ENCODE measurements at regions not wholly inside any gene's neighbourhood (a gene's known extent, or its start where the extent isn't known, plus 50 kb on each side); places are given as distances from the start of the nearest gene placed in this dataset.

DNA sequence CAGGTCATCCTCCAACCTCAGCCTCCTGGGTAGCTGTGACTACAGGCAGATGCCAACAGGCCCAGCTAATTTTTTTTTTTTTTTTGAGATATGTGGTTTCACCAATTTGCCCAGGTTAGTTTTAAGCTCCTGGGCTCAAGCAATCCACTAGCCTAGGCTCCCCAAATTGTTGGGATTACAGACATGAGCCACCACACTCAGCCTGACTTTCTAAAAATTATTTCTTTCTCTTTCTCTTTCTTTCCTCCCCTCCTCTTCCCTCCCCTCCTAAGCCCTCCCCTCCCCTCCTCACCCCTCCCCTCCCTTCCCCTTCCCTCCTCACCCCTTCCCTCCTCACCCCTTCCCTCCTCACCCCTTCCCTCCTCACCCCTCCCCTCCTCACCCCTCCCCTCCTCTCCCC is 127.3 kb downstream of the BTBD3 start:
- H3K36me3 Mint-ChIP-seq (ENCODE audit: low read depth): no peaks in the 10 kb centered on the region
- no peak overlapping the region for H3K4me3 Mint-ChIP-seq
- H3K27ac Mint-ChIP-seq: no peak overlapping the region
- intact Hi-C loops (cut with micrococcal nuclease): no loop called here
- H3K4me1 Mint-ChIP-seq (ENCODE audit: low read depth): no peaks in the 10 kb centered on the region
- no peaks in the 10 kb centered on the region for H3K27me3 Mint-ChIP-seq
- H3K9me3 Mint-ChIP-seq: no peaks in the 10 kb centered on the region

DNA sequence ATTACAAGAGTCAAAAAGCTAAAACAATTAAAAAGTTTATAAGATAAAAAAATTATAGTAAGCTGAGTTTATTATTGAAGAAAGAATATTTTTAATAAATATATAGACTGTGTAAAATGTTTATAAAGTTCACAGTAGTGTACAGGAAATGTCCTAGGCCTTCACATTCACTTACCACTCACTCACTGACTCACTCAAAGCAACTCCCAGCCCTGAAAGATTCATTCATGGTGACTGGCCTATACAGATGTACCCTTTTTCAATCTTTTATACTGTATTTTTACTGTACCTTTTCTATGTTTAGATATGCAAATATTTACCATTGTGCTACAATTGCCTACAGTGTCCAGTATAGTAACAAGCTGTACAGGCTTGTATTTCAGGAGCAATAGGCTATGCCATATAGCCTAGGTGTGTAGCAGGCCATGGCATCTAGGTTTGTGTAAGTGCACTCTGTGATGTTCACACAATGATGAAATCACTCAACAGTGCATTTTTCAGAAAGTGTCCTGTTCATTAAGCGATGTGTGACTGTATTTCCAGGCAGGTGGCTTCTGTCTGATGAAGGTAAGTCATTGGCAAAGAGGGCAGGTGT is 130.2 kb downstream of the BTBD3 start:
- Mint-ChIP-seq H3K4me3 (no peak overlapping the region), H3K4me1 (ENCODE audit: low read depth) (peaks cover 15% of the 10 kb centered on the region), H3K9me3 (no peaks in the 10 kb centered on the region), H3K27me3 (no peaks in the 10 kb centered on the region), H3K27ac (no peak overlapping the region), H3K36me3 (ENCODE audit: low read depth) (no peaks in the 10 kb centered on the region)
- intact Hi-C loops (cut with micrococcal nuclease): no loop called here

DNA sequence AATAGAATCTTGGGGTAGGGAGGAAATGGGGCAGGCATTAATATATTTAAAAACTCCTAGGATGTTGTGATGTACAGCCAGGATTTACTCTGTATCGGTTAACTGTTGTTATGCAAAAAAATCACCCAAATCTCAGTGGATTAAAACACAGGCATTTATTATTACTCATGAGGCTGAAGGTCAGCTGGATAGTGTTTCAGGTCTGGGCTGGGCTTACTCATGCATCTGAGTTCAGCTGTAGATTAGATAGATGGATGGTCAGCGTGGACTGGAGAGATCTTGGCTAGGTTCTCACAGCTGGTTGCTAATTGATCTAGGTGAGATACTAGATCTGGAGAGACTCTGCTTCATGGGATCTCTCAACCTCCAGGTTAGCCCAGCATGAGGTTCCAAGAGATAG is 131.4 kb downstream of the BTBD3 start:
- H3K9me3 Mint-ChIP-seq: no peaks in the 10 kb centered on the region
- peaks cover 27% of the 10 kb centered on the region for H3K4me1 Mint-ChIP-seq (ENCODE audit: low read depth)
- no peaks in the 10 kb centered on the region for H3K27me3 Mint-ChIP-seq
- intact Hi-C loops (cut with micrococcal nuclease): no loop called here
- no peak overlapping the region for H3K4me3 Mint-ChIP-seq
- H3K36me3 Mint-ChIP-seq (ENCODE audit: low read depth): no peaks in the 10 kb centered on the region
- H3K27ac Mint-ChIP-seq: no peak overlapping the region

DNA sequence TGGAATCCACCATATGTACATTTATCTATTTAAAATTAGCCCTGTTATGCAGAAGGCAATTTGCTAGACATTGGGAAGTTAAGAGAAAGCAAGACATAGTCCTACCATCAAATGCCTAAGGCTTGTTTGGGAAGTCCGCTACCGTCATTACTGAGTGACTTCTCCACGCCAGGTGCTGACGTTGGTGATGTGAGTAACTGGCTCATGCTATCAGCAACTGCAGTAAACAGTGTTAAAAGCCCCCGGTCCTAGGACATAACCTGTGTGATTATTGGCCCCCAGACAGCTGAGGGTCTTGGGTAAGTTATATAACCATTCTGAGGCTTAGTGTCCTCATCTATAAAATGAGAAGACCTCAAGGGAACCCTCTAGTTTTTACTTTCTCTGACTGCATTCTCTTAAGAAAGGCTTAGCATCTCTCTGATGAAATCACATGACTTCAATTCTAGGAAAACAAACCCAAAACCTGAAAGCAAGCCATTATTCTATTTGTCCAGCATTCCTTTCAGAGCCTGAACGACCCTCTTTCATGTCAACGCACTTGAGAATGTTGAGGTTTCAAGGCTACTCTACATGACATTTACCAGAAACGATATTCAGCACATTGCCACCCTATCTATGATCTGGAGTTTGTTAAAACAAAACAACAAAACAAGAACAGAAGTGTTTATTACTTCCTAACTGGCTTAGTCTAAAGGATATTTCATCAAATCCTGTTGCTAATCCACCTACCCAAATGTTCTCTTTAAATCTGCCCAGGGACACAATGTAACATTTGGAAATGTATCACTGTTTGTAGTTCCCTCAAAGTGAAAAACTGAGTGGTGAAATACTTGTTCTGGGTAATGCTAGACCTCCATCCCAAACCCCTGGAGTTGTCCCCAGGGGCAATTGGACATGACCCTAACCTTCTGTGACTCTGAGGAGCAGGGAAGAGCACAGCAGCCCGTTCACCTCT is 133.8 kb downstream of the BTBD3 start:
- Mint-ChIP-seq H3K36me3 (ENCODE audit: low read depth) (no peaks in the 10 kb centered on the region), H3K27ac (no peak overlapping the region), H3K4me3 (no peak overlapping the region), H3K27me3 (no peaks in the 10 kb centered on the region), H3K9me3 (no peaks in the 10 kb centered on the region), H3K4me1 (ENCODE audit: low read depth) (peaks cover 32% of the 10 kb centered on the region)
- intact Hi-C loops (cut with micrococcal nuclease): no loop called here

DNA sequence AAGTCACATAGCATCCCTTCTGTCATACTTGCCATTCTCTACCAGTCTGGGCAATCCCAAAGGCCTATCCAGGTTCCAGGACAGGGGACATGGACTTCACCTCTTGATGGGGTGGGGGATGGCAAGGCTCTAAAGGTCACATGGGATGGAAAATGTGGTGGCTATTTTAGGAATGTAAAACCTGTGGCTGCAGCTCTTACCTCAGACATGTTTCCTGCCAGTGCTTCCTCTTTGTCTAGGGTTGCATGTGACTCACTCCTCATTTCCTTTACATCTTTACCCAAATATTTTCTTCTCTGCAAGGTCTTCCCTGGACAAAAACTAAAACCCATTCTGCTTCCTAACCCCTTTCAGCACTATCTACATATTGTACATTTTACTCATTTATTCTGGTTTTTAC is 135.7 kb downstream of the BTBD3 start:
- Mint-ChIP-seq H3K9me3 (no peaks in the 10 kb centered on the region), H3K4me1 (ENCODE audit: low read depth) (peaks cover 32% of the 10 kb centered on the region), H3K4me3 (no peak overlapping the region), H3K27me3 (no peaks in the 10 kb centered on the region), H3K27ac (no peak overlapping the region), H3K36me3 (ENCODE audit: low read depth) (no peaks in the 10 kb centered on the region)
- intact Hi-C loops (cut with micrococcal nuclease): no loop called here

DNA sequence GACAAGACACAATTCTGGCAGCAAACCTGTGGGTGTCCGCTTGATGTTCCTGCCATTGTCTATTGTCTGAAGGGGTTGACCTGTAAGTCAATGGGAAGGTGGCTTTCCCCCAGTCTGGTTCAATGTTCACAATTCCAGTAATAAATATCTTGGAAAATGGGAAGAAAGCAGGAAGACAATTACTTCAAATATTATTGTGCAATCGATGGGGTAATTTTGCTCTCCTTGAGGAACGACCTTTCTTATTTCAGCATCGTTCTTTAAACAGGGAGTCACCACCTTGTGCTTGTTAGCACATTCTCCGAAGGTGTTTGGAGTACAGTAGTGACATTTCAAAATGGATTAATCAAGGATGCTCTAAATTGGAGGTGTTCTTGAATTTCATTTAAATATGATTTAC is 136.9 kb downstream of the BTBD3 start:
- Mint-ChIP-seq H3K4me1 (ENCODE audit: low read depth) (peaks cover 32% of the 10 kb centered on the region), H3K27me3 (no peaks in the 10 kb centered on the region), H3K4me3 (no peak overlapping the region), H3K36me3 (ENCODE audit: low read depth) (no peaks in the 10 kb centered on the region), H3K9me3 (no peaks in the 10 kb centered on the region), H3K27ac (no peak overlapping the region)
- intact Hi-C loops (cut with micrococcal nuclease): no loop called here

DNA sequence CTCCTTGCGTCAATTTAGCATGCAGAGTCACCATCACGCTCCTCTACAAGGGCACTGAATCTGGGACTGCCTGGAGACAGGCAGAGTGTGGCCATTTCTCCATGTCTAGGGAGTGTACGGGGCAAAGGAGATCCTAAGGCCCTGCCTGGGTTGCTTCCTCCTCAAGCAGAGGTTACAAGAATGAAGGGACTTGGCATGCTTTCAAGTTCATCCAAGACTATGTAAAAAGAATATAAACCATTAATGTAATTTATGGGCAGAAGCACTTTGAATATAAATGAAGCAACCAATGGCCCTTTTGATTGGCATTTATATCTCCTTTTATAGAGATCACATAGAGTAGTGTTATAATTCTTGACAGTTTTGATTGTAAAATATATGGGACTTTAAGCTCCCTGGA is 137.5 kb downstream of the BTBD3 start:
- Mint-ChIP-seq H3K4me3 (no peak overlapping the region), H3K36me3 (ENCODE audit: low read depth) (no peaks in the 10 kb centered on the region), H3K4me1 (ENCODE audit: low read depth) (peaks cover 32% of the 10 kb centered on the region), H3K9me3 (no peaks in the 10 kb centered on the region), H3K27me3 (no peaks in the 10 kb centered on the region), H3K27ac (no peak overlapping the region)
- intact Hi-C loops (cut with micrococcal nuclease): no loop called here

DNA sequence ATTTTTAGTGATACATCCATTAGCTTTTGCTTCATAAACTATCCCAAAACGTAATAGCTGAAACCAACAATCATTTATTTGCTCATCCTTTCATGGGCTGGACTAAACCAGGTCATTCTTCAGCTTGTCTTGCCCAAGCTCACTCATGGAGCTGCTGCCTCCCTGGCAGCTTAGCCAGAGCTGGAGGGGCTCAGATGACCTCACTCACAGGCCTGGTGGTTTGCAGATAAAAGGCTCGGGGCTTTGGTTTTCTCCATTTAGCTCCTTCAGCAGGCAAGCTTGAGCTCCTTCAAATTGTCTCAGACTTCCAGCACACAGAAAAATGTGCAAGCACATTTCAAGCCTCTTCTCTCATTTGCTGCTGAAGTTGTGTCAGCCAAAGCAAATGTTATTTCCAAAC is 139.1 kb downstream of the BTBD3 start:
- Mint-ChIP-seq H3K27ac (no peak overlapping the region), H3K36me3 (ENCODE audit: low read depth) (no peaks in the 10 kb centered on the region), H3K9me3 (no peaks in the 10 kb centered on the region), H3K27me3 (no peaks in the 10 kb centered on the region), H3K4me1 (ENCODE audit: low read depth) (peaks cover 28% of the 10 kb centered on the region), H3K4me3 (no peak overlapping the region)
- intact Hi-C loops (cut with micrococcal nuclease): no loop called here

DNA sequence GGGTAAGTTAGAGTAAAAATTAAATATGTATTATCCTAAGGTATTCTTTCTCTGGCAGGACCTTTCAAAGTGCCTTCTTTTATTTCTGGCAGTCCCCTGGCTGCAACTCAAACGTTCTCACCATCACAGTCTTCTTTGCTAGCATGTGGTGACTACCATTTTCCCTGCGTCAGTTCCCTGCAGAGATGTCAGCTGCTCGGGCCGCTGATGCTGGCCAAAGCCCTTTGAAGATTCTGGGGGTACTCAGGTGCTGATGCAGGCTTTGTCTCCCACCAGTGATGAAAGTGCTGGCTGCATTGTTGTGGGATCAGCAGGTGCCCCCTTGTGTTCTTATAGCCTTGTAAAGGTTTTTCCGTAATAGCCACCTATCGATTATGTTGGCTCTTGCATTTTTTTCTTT is 140.1 kb downstream of the BTBD3 start:
- Mint-ChIP-seq H3K4me3 (no peak overlapping the region), H3K27me3 (no peaks in the 10 kb centered on the region), H3K9me3 (no peaks in the 10 kb centered on the region), H3K36me3 (ENCODE audit: low read depth) (no peaks in the 10 kb centered on the region), H3K4me1 (ENCODE audit: low read depth) (peaks cover 19% of the 10 kb centered on the region), H3K27ac (no peak overlapping the region)
- intact Hi-C loops (cut with micrococcal nuclease): no loop called here

DNA sequence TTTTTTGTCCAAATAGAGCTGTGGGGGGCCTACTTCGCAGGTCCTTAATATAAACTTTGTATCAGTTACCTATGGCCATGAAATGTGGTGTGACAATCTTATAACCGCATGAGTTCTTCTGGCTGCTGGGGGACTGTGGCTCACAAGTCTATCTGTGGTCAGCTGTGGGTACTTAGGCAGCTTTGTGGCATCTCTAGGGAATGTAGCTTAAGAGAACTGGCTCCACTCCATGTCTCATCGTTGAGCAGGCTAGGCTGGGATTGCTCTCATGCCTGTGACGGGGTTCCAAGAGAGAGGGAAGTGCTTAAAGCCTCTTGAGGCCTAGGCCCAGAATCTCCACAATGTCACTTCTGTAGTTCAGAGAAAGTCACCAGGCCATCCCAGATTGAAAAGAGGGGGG is 140.5 kb downstream of the BTBD3 start:
- H3K27me3 Mint-ChIP-seq: no peaks in the 10 kb centered on the region
- intact Hi-C loops (cut with micrococcal nuclease): no loop called here
- H3K36me3 Mint-ChIP-seq (ENCODE audit: low read depth): no peaks in the 10 kb centered on the region
- H3K27ac Mint-ChIP-seq: no peak overlapping the region
- no peaks in the 10 kb centered on the region for H3K9me3 Mint-ChIP-seq
- no peak overlapping the region for H3K4me3 Mint-ChIP-seq
- H3K4me1 Mint-ChIP-seq (ENCODE audit: low read depth): peaks cover 14% of the 10 kb centered on the region

DNA sequence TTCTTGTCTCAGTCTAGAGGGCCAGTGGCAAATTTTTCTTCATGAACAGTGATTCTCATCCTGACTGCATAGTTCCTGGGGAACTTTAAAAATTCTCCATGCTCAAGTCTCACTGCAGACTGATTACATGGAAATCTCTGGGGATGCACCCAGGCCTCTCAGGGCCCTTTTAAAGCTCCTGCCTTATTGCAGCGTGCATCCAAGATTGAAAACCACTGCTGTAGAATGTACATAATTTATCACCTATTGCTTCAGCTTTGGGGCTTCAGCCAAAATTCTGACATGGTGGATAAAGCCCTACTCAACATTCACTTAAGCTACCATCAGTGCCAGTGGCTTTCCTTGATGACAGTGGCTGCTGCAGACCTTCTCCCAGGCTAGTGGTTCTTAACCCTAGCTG is 143.8 kb downstream of the BTBD3 start:
- Mint-ChIP-seq H3K9me3 (peaks cover 20% of the 10 kb centered on the region), H3K4me1 (ENCODE audit: low read depth) (no peaks in the 10 kb centered on the region), H3K36me3 (ENCODE audit: low read depth) (no peaks in the 10 kb centered on the region), H3K4me3 (no peak overlapping the region), H3K27ac (no peak overlapping the region), H3K27me3 (no peaks in the 10 kb centered on the region)
- intact Hi-C loops (cut with micrococcal nuclease): no loop called here

DNA sequence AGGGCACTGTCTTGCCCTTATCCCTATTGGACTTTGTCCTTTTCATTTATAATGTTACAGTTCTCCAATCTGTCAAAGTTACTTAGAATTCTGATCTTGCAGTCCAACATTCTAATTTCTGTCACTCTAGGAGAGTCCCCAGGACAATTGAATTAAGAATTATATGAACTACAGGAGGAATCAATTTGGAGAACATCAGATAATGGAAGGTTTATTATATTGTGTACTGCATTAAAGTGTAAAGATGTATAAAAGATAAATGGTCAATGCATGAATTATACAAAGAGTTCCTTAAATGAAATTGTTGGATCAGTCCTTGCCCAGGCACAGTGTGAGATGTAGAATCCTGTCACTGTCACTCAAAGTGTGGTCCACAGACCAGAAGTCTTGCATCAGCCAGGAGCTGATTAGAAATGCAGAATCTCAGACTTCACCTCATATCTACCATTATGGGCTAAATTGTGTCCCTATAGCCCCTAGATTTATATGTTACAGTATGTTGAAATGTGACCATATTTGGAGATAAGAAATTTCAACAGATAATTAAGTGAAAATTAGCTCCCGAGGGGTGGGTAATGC is 145.5 kb downstream of the BTBD3 start:
- H3K9me3 Mint-ChIP-seq: peaks cover 20% of the 10 kb centered on the region
- H3K4me3 Mint-ChIP-seq: no peak overlapping the region
- no peak overlapping the region for H3K27ac Mint-ChIP-seq
- no peaks in the 10 kb centered on the region for H3K36me3 Mint-ChIP-seq (ENCODE audit: low read depth)
- no peaks in the 10 kb centered on the region for H3K27me3 Mint-ChIP-seq
- H3K4me1 Mint-ChIP-seq (ENCODE audit: low read depth): no peaks in the 10 kb centered on the region
- intact Hi-C loops (cut with micrococcal nuclease): no loop called here

DNA sequence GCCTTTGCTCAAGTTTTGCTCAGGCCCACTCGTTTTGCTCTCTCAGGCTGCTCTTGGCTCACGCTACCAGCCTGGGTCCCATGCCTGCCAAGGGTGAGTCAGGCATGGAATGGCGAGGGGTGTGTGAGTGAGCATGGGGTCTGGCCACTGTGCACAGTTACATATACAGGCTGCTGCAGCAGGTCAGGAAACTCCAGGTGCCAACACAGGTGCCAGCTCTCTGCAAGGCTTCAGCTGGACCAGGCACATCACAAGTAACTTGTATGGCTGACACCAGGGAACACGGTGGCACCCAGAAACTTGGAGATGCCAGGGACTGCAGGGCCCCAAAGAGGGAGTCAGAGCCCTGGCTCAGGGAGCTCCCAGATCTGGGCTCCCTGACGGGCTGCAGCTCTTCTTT is 146.8 kb downstream of the BTBD3 start:
- intact Hi-C loops (cut with micrococcal nuclease): no loop called here
- H3K4me1 Mint-ChIP-seq (ENCODE audit: low read depth): no peaks in the 10 kb centered on the region
- H3K4me3 Mint-ChIP-seq: no peak overlapping the region
- H3K36me3 Mint-ChIP-seq (ENCODE audit: low read depth): no peaks in the 10 kb centered on the region
- no peaks in the 10 kb centered on the region for H3K27me3 Mint-ChIP-seq
- no peak overlapping the region for H3K27ac Mint-ChIP-seq
- peaks cover 20% of the 10 kb centered on the region for H3K9me3 Mint-ChIP-seq

DNA sequence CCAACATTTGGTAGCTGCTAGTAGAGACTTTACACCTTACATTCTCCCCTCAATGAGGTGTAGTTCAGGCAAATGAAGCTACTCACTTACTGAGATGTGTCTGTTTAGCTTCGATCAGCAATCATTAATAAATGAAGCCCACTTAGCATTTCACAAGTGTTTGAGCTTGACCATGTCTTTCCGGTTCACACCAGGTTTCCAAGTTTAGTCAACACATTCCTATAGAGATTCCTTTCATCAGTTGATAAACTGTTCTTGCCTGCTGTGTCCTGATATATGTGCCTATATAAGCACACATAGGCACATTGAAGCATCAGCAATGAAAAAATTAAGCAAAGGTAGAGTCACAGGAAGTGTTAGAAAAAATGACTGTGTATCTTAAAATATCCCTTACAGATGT is 150.0 kb downstream of the BTBD3 start:
- H3K4me1 Mint-ChIP-seq (ENCODE audit: low read depth): no peaks in the 10 kb centered on the region
- no peak overlapping the region for H3K4me3 Mint-ChIP-seq
- no peaks in the 10 kb centered on the region for H3K36me3 Mint-ChIP-seq (ENCODE audit: low read depth)
- H3K9me3 Mint-ChIP-seq: peaks cover 20% of the 10 kb centered on the region
- H3K27me3 Mint-ChIP-seq: no peaks in the 10 kb centered on the region
- intact Hi-C loops (cut with micrococcal nuclease): no loop called here
- H3K27ac Mint-ChIP-seq: no peak overlapping the region
